Transverse colon (tissue), 3 donors: ENCODE measurements at regions not wholly inside any gene's neighbourhood (a gene's known extent, or its start where the extent isn't known, plus 50 kb on each side); places are given as distances from the start of the nearest gene placed in this dataset.

Source experiments
- EP300 ChIP-seq: sonication (generic); formaldehyde crosslinking; IDR thresholded peaks from one replicate; pipeline ENCODE4 v1.6.1; 2017; ENCODE audit warnings: antibody characterized with exemption, low read depth
- POLR2A ChIP-seq: fragments of 450-650 bp; IDR thresholded peaks from one replicate; pipeline ENCODE4 v1.6.1; 2016; ENCODE audit warnings: antibody characterized with exemption, mild to moderate bottlenecking, moderate library complexity
- TF ChIP-seq, protein P1 (sequence below), 5 experiments: fragments of 200-600 bp in 3 of 5; fragments of 450-650 bp in 2 of 5; sonication (generic) in 3 of 5; IDR thresholded peaks; 1 replicate in 2 of 5; 2 replicates in 3 of 5; pipeline ENCODE4 v1.5.1; 2016 to 2017; ENCODE audit warnings: antibody characterized with exemption in 5 of 5, inconsistent platforms in 3 of 5, mild to moderate bottlenecking in 2 of 5, moderate library complexity in 1 of 5

DNA sequence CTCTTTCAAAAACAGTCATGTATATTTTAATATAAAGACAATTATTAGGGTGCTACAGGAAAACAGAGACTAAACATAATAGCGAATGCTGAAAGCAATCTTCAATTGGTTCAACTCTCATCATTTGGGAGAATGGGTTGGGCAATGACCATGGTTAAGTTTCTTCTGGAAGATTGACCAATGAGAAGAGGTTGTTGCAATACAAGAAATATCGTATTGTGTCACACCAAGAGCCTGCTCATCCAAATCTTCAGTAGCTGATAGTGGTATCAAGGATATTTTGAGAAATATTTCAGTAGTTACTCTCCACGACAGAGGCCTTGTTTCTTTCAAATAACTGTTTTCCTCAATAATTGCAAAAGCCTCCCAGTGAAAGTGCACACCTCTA, 83.0 kb upstream of the FNDC3A start:
- TF ChIP-seq, protein P1, sequence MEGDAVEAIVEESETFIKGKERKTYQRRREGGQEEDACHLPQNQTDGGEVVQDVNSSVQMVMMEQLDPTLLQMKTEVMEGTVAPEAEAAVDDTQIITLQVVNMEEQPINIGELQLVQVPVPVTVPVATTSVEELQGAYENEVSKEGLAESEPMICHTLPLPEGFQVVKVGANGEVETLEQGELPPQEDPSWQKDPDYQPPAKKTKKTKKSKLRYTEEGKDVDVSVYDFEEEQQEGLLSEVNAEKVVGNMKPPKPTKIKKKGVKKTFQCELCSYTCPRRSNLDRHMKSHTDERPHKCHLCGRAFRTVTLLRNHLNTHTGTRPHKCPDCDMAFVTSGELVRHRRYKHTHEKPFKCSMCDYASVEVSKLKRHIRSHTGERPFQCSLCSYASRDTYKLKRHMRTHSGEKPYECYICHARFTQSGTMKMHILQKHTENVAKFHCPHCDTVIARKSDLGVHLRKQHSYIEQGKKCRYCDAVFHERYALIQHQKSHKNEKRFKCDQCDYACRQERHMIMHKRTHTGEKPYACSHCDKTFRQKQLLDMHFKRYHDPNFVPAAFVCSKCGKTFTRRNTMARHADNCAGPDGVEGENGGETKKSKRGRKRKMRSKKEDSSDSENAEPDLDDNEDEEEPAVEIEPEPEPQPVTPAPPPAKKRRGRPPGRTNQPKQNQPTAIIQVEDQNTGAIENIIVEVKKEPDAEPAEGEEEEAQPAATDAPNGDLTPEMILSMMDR (IDR thresholded peaks at IDR 0.05), result no peak
- TF ChIP-seq EP300 (no peak), POLR2A (no peak)
